ENCODE measurements at regions not wholly inside any gene's neighbourhood (a gene's known extent, or its start where the extent isn't known, plus 50 kb on each side); places are given as distances from the start of the nearest gene placed in this dataset.

DNA sequence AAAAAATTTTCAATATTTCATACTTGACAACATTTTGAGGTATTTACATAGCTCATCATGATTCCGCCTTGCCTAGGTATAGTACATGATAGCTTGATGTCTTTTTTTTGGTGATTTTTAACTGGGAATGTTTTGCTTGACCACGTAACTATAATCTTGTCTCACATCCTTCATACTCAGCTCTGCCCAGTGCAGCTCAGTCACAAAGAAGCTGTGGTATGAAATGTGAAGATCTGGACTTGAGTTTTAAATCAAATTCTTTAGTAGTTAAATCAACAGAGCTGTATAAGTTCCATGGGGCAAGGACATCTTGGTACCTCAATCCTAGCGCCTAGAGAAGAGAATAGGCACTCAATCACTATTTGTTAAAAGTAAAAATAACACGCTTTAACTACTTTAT is 276.3 kb upstream of the DKK2 start:
- H3K4me2 ChIP-seq (ENCODE audit: low read length) = no peak overlapping the region
- no peak overlapping the region for H3K4me3 ChIP-seq (ENCODE audit: low read length)
- no peaks in the 10 kb centered on the region for H3K36me3 ChIP-seq (ENCODE audit: insufficient read depth, low read length)
- TF ChIP-seq EZH2 (IDR thresholded peaks at IDR 0.05; ENCODE audit: borderline replicate concordance, insufficient read depth, low read length, poor library complexity, severe bottlenecking) = no peak
- TF ChIP-seq REST (IDR thresholded peaks at IDR 0.05; ENCODE audit: borderline replicate concordance) = no peak
- no peak for TF ChIP-seq RAD21 (conservative IDR thresholded peaks at IDR 0.05)
- TF ChIP-seq TAF1 (IDR thresholded peaks at IDR 0.05; ENCODE audit: low read depth) = no peak
- no peak for TF ChIP-seq SMC3 (conservative IDR thresholded peaks at IDR 0.05; ENCODE audit: poor library complexity)
- H3F3A ChIP-seq (ENCODE audit: insufficient read depth, low read length, poor library complexity, severe bottlenecking) = no peaks in the 10 kb centered on the region
- H3K27me3 ChIP-seq (ENCODE audit: insufficient read depth, low read depth, low read length) = no peaks in the 10 kb centered on the region
- no peaks in the 10 kb centered on the region for H3K9me3 ChIP-seq (ENCODE audit: low read length)
- H4K20me1 ChIP-seq (ENCODE audit: insufficient read depth) = no peaks in the 10 kb centered on the region
- H3K27ac ChIP-seq (ENCODE audit: low read length) = no peak overlapping the region
- H3K79me2 ChIP-seq (replicated peaks; ENCODE audit: insufficient read depth, low read length) = no peaks in the 10 kb centered on the region
- no peaks in the 10 kb centered on the region for H3K9me2 ChIP-seq (ENCODE audit: insufficient read depth, low read length)
- no peak overlapping the region for H3K9ac ChIP-seq (ENCODE audit: low read length)
- no peak overlapping the region for H2AFZ ChIP-seq (ENCODE audit: low read depth, low read length)

GRCh38 chr4:107304699-107305286 is 268.7 kb upstream of the DKK2 start:
- no peaks in the 10 kb centered on the region for H3K79me2 ChIP-seq (replicated peaks; ENCODE audit: insufficient read depth, low read length)
- H3K9me2 ChIP-seq (ENCODE audit: insufficient read depth, low read length) = no peaks in the 10 kb centered on the region
- no peaks in the 10 kb centered on the region for H3K27me3 ChIP-seq (ENCODE audit: insufficient read depth, low read depth, low read length)
- H3K4me2 ChIP-seq (ENCODE audit: low read length) = no peak overlapping the region
- no peaks in the 10 kb centered on the region for H4K20me1 ChIP-seq (ENCODE audit: insufficient read depth)
- no peaks in the 10 kb centered on the region for H3K36me3 ChIP-seq (ENCODE audit: insufficient read depth, low read length)
- no peaks in the 10 kb centered on the region for H3F3A ChIP-seq (ENCODE audit: insufficient read depth, low read length, poor library complexity, severe bottlenecking)
- H3K4me3 ChIP-seq (ENCODE audit: low read length) = no peak overlapping the region
- no peaks in the 10 kb centered on the region for H3K9me3 ChIP-seq (ENCODE audit: low read length)
- H3K9ac ChIP-seq (ENCODE audit: low read length) = no peak overlapping the region
- H2AFZ ChIP-seq (ENCODE audit: low read depth, low read length) = no peak overlapping the region
- TF ChIP-seq TAF1 (IDR thresholded peaks at IDR 0.05; ENCODE audit: low read depth) = no peak
- TF ChIP-seq EZH2 (IDR thresholded peaks at IDR 0.05; ENCODE audit: borderline replicate concordance, insufficient read depth, low read length, poor library complexity, severe bottlenecking) = no peak
- TF ChIP-seq, protein P1, sequence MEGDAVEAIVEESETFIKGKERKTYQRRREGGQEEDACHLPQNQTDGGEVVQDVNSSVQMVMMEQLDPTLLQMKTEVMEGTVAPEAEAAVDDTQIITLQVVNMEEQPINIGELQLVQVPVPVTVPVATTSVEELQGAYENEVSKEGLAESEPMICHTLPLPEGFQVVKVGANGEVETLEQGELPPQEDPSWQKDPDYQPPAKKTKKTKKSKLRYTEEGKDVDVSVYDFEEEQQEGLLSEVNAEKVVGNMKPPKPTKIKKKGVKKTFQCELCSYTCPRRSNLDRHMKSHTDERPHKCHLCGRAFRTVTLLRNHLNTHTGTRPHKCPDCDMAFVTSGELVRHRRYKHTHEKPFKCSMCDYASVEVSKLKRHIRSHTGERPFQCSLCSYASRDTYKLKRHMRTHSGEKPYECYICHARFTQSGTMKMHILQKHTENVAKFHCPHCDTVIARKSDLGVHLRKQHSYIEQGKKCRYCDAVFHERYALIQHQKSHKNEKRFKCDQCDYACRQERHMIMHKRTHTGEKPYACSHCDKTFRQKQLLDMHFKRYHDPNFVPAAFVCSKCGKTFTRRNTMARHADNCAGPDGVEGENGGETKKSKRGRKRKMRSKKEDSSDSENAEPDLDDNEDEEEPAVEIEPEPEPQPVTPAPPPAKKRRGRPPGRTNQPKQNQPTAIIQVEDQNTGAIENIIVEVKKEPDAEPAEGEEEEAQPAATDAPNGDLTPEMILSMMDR (IDR thresholded peaks at IDR 0.05; ENCODE audit: poor library complexity, severe bottlenecking) = no peak
- no peak for TF ChIP-seq REST (IDR thresholded peaks at IDR 0.05; ENCODE audit: borderline replicate concordance)
- no peak for TF ChIP-seq SMC3 (conservative IDR thresholded peaks at IDR 0.05; ENCODE audit: poor library complexity)
- TF ChIP-seq MXI1 (conservative IDR thresholded peaks at IDR 0.05; ENCODE audit: poor library complexity, severe bottlenecking) = no peak
- no peak for TF ChIP-seq RAD21 (conservative IDR thresholded peaks at IDR 0.05)
- TF ChIP-seq POLR2AphosphoS5 (IDR thresholded peaks at IDR 0.05) = no peak
- no peak for TF ChIP-seq EP300 (conservative IDR thresholded peaks at IDR 0.05; ENCODE audit: poor library complexity, severe bottlenecking)
- no peak overlapping the region for H3K27ac ChIP-seq (ENCODE audit: low read length)

All from neural cell (in vitro differentiated cells).